ENCODE measurements at regions not wholly inside any gene's neighbourhood (a gene's known extent, or its start where the extent isn't known, plus 50 kb on each side); places are given as distances from the start of the nearest gene placed in this dataset.

DNA sequence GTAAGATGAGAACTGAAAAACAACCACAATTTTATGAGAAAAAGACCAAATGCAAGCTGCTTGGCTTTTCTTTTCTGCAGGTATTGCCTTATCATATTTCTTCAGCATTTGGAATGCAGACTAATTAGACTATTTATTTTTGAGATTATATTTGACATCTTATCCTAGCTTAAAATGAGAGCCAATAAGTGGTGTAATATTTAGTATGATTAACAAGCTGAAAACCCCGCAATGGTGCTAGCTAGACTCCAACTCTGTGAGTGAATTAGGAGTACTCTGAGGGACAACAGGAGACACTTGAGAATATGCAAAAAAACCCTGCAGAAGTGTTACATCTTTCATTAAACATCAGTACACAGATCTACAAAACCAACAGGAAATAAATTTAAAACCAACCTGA is 180.3 kb upstream of the MEOX2 start:
- Histone ChIP-seq H3K27ac (ENCODE audit: low read length) (no peak overlapping the region), H3K9me3 (ENCODE audit: low read length) (peaks cover 7% of the 10 kb centered on the region; the same call in 1 of the 2 replicates), H3K36me3 (ENCODE audit: insufficient read depth, low read length) (no peaks in the 10 kb centered on the region), H3K9ac (ENCODE audit: low read length) (no peak overlapping the region), H2AFZ (ENCODE audit: low read length) (no peak overlapping the region), H3K4me2 (ENCODE audit: low read depth, low read length, poor library complexity, severe bottlenecking) (no peak overlapping the region), H3K27me3 (ENCODE audit: low read length) (no peaks in the 10 kb centered on the region), H3K79me2 (ENCODE audit: low read length) (no peaks in the 10 kb centered on the region), H4K20me1 (ENCODE audit: insufficient read depth, low read depth, low read length) (no peaks in the 10 kb centered on the region), H3K4me3 (ENCODE audit: low read length) (no peak overlapping the region), H3K9me2 (replicated peaks; ENCODE audit: insufficient read depth, low read length) (no peaks in the 10 kb centered on the region), H3K4me1 (ENCODE audit: low read length) (no peaks in the 10 kb centered on the region)
- no peak for DNase-seq

DNA sequence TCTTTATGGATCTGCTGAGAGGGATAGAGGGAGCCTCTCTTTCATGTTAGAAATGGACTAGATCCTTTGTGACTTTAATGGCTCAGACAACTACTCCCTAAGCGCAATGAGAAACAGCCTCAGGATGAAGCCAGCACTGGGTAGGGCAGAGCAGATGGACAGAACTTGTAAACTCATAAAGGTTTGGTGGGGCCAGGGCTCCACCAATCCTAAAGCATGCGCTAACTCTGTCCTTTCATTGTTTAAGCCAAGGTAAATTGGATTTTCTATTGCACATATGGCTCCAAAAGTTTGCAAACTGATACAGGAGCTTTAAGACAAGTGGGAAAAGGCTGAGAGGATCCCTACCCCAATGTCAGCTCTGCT is 178.1 kb upstream of the MEOX2 start:
- H3K4me3 ChIP-seq (ENCODE audit: low read length), result no peak overlapping the region
- no peak for DNase-seq
- no peak overlapping the region for H2AFZ ChIP-seq (ENCODE audit: low read length)
- no peaks in the 10 kb centered on the region for H4K20me1 ChIP-seq (ENCODE audit: insufficient read depth, low read depth, low read length)
- no peak overlapping the region for H3K9ac ChIP-seq (ENCODE audit: low read length)
- H3K36me3 ChIP-seq (ENCODE audit: insufficient read depth, low read length), result no peaks in the 10 kb centered on the region
- no peaks in the 10 kb centered on the region for H3K27me3 ChIP-seq (ENCODE audit: low read length)
- H3K27ac ChIP-seq (ENCODE audit: low read length), result no peak overlapping the region
- H3K79me2 ChIP-seq (ENCODE audit: low read length), result no peaks in the 10 kb centered on the region
- no peak overlapping the region for H3K4me2 ChIP-seq (ENCODE audit: low read depth, low read length, poor library complexity, severe bottlenecking)
- no peaks in the 10 kb centered on the region for H3K4me1 ChIP-seq (ENCODE audit: low read length)
- H3K9me3 ChIP-seq (ENCODE audit: low read length), result peaks cover 12% of the 10 kb centered on the region; the same call in 1 of the 2 replicates
- no peaks in the 10 kb centered on the region for H3K9me2 ChIP-seq (replicated peaks; ENCODE audit: insufficient read depth, low read length)

DNA sequence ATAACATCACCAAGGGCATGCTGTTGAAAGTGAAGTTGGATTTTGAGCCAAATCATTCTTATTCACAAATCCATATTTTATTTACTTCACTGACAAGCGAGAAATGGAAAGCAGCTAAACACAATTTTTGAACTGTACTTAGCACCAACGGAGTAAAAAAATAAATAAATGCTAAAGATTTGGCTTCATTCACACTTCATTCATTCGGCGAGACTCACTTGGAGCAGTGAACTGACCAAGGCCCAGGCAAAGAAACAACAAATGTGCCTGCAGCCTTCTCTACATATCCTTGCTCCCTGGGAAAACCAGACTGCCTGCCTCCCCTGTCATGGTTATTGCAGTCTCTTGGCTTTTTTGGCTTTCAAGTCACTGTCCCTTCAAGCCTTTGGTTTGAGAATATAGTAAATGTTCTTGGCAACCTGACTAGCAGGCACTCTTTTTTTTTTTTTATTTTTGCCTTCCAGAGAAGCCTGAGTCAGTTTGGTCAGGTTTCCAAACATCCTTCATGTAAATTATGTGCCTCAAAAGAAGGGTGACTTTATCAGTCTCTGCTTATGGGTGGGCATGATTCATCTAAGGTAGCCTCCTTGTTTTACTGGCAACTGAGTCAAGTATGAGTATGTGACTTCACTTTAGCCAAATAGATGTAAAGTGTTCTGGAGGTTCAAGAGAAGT is 177.6 kb upstream of the MEOX2 start:
- no peaks in the 10 kb centered on the region for H4K20me1 ChIP-seq (ENCODE audit: insufficient read depth, low read depth, low read length)
- no peaks in the 10 kb centered on the region for H3K27me3 ChIP-seq (ENCODE audit: low read length)
- no peak overlapping the region for H3K4me2 ChIP-seq (ENCODE audit: low read depth, low read length, poor library complexity, severe bottlenecking)
- H3K79me2 ChIP-seq (ENCODE audit: low read length), result no peaks in the 10 kb centered on the region
- no peak overlapping the region for H3K9ac ChIP-seq (ENCODE audit: low read length)
- H3K36me3 ChIP-seq (ENCODE audit: insufficient read depth, low read length), result no peaks in the 10 kb centered on the region
- H3K9me3 ChIP-seq (ENCODE audit: low read length), result peaks cover 12% of the 10 kb centered on the region; the same call in 1 of the 2 replicates
- H3K27ac ChIP-seq (ENCODE audit: low read length), result no peak overlapping the region
- DNase-seq, result no peak
- no peak overlapping the region for H3K4me3 ChIP-seq (ENCODE audit: low read length)
- H3K4me1 ChIP-seq (ENCODE audit: low read length), result no peaks in the 10 kb centered on the region
- no peaks in the 10 kb centered on the region for H3K9me2 ChIP-seq (replicated peaks; ENCODE audit: insufficient read depth, low read length)
- H2AFZ ChIP-seq (ENCODE audit: low read length), result no peak overlapping the region

DNA sequence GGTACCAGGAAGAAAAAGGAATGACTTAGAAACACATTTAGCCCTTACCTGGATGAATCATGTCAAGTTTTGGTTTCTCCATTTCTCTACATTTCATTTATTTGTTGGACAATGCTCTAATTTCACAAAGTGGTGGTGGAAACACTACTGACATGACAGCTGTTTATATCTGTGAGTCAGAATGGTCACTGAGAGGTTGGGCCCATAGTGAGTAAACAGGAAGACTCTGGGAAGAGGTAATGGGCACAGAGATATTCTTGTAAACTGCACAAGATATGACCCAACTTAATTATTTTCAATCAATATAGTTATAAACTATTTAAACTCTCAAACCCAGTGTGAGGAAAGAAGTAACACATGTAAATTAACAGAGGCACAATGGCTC is 176.3 kb upstream of the MEOX2 start:
- Histone ChIP-seq H3K9me2 (replicated peaks; ENCODE audit: insufficient read depth, low read length) (no peaks in the 10 kb centered on the region), H3K4me3 (ENCODE audit: low read length) (no peak overlapping the region), H3K79me2 (ENCODE audit: low read length) (no peaks in the 10 kb centered on the region), H3K27ac (ENCODE audit: low read length) (no peak overlapping the region), H4K20me1 (ENCODE audit: insufficient read depth, low read depth, low read length) (no peaks in the 10 kb centered on the region), H3K9me3 (ENCODE audit: low read length) (peaks cover 8% of the 10 kb centered on the region; the same call in 1 of the 2 replicates), H2AFZ (ENCODE audit: low read length) (no peak overlapping the region), H3K27me3 (ENCODE audit: low read length) (no peaks in the 10 kb centered on the region), H3K4me2 (ENCODE audit: low read depth, low read length, poor library complexity, severe bottlenecking) (no peak overlapping the region), H3K4me1 (ENCODE audit: low read length) (no peaks in the 10 kb centered on the region), H3K9ac (ENCODE audit: low read length) (no peak overlapping the region), H3K36me3 (ENCODE audit: insufficient read depth, low read length) (no peaks in the 10 kb centered on the region)
- DNase-seq, result no peak

DNA sequence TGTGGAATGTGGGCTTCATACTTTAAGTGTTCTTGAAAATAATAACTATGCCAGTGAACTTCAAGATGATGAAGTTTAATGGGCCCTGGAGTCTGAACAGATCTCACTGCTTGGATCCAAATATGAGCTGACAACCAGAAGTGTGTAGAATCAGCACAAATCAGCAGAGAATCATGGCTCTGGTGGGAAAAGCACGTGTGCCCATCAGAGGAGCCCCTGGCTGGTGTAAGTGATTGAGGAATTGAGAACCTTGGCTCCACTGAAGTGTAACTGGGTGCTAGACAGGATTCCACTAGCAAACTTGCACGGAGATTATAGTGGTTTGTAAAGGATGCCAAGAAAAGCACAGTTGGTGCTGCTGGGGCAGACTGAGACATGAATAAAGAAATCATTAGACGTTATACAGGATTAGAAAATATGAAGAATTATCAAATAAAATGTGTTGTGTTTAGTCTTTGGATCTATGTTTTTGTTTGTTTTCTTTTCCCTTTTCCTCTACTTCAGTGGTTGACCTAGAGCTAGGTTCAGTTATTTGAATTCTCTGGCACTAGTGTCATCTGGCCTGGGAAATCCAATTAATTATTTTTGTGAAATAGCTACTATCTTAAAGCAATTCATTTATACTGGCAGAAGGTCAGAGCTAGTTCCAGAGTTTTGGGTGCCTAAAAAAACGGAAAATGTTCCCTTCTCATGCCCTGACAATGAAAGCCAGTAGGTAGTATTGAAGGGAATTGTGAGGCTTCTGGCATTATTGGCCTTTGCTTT is 175.7 kb upstream of the MEOX2 start:
- Histone ChIP-seq H3K4me2 (ENCODE audit: low read depth, low read length, poor library complexity, severe bottlenecking) (no peak overlapping the region), H2AFZ (ENCODE audit: low read length) (no peak overlapping the region), H3K27ac (ENCODE audit: low read length) (no peak overlapping the region), H3K4me3 (ENCODE audit: low read length) (no peak overlapping the region), H4K20me1 (ENCODE audit: insufficient read depth, low read depth, low read length) (no peaks in the 10 kb centered on the region), H3K36me3 (ENCODE audit: insufficient read depth, low read length) (no peaks in the 10 kb centered on the region), H3K9ac (ENCODE audit: low read length) (no peak overlapping the region), H3K4me1 (ENCODE audit: low read length) (no peaks in the 10 kb centered on the region), H3K79me2 (ENCODE audit: low read length) (no peaks in the 10 kb centered on the region), H3K9me3 (ENCODE audit: low read length) (peaks cover 12% of the 10 kb centered on the region; the same call in 1 of the 2 replicates), H3K27me3 (ENCODE audit: low read length) (no peaks in the 10 kb centered on the region), H3K9me2 (replicated peaks; ENCODE audit: insufficient read depth, low read length) (no peaks in the 10 kb centered on the region)
- no peak for DNase-seq

DNA sequence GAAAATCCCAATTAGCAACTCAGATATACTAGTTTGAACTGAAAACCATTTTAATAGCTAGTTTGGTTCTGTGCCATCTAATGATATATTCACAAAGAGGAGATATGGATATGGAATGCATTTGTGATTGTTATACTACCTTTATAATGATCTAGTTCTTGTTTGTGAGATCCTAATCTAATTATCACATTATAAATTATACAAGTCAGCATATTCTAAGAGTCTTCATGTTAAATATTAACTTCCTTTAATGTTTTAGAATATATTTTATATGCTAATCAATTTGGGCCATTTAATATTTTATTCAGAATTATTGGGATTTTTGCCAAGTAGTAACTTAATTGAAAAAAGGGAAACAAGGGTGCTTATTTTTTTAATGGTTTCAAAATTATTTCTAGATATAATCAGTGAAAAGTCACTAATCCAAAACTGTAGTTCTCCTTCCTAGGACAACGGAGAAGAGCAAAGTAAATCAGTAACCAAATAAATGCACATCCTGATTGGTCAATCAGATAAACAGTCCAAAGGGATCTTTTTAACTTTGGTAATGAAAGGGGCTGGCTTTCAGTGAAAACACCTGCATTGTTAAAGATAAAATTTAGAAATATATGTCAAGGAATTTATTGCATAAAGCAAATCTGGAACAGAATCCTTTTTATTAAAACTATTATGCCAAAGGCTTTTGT is 173.9 kb upstream of the MEOX2 start:
- Histone ChIP-seq H3K4me2 (ENCODE audit: low read depth, low read length, poor library complexity, severe bottlenecking) (no peak overlapping the region), H3K27ac (ENCODE audit: low read length) (no peak overlapping the region), H2AFZ (ENCODE audit: low read length) (no peak overlapping the region), H3K27me3 (ENCODE audit: low read length) (no peaks in the 10 kb centered on the region), H3K36me3 (ENCODE audit: insufficient read depth, low read length) (no peaks in the 10 kb centered on the region), H3K9me2 (replicated peaks; ENCODE audit: insufficient read depth, low read length) (no peaks in the 10 kb centered on the region), H3K79me2 (ENCODE audit: low read length) (no peaks in the 10 kb centered on the region), H3K9ac (ENCODE audit: low read length) (no peak overlapping the region), H4K20me1 (ENCODE audit: insufficient read depth, low read depth, low read length) (no peaks in the 10 kb centered on the region), H3K9me3 (ENCODE audit: low read length) (peaks cover 12% of the 10 kb centered on the region; the same call in 1 of the 2 replicates), H3K4me1 (ENCODE audit: low read length) (no peaks in the 10 kb centered on the region), H3K4me3 (ENCODE audit: low read length) (no peak overlapping the region)
- DNase-seq, result no peak

DNA sequence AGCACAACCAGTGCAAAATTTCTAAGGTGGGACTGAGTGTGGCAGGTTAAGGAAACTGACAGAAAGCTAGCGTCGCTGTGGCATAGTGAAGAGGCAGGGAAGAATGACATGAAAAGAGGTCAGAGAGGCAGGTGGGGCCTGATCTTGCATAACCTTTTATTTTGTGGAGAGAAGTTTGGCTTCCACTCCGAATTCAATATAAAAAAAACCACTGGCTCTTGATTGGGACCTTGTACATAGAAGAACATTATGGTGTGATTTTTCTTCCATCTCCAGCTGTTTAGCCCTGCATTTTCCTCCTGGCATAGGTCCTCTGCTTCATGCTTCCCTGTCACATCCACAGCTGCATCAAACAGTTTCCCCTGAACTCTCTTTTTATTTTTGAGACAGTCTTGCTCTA is 170.5 kb upstream of the MEOX2 start:
- Histone ChIP-seq H3K9ac (ENCODE audit: low read length) (no peak overlapping the region), H3K79me2 (ENCODE audit: low read length) (no peaks in the 10 kb centered on the region), H3K27ac (ENCODE audit: low read length) (no peak overlapping the region), H3K9me3 (ENCODE audit: low read length) (peaks cover 9% of the 10 kb centered on the region; the same call in 1 of the 2 replicates), H2AFZ (ENCODE audit: low read length) (no peak overlapping the region), H3K9me2 (replicated peaks; ENCODE audit: insufficient read depth, low read length) (no peaks in the 10 kb centered on the region), H4K20me1 (ENCODE audit: insufficient read depth, low read depth, low read length) (no peaks in the 10 kb centered on the region), H3K4me1 (ENCODE audit: low read length) (no peaks in the 10 kb centered on the region), H3K4me2 (ENCODE audit: low read depth, low read length, poor library complexity, severe bottlenecking) (no peak overlapping the region), H3K36me3 (ENCODE audit: insufficient read depth, low read length) (no peaks in the 10 kb centered on the region), H3K27me3 (ENCODE audit: low read length) (no peaks in the 10 kb centered on the region), H3K4me3 (ENCODE audit: low read length) (no peak overlapping the region)
- DNase-seq, result no peak

DNA sequence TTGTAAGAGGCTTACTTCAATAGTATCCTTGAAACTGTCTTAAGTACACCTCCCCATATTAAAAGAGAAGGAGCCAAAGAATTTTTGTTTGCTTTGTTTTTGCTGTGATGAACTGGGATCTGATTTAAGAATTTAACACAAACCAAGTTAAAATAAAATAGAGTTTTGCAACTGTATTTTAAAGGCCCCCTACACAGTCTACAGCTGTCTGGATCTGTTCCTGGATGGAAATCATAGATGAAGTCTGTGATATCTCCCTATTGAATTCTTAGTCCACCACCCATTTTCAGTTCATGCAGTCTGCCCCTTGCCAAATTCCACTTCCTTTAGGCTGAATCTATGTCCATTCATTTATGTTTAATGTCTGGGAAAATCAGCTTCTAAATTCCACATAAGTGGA is 169.8 kb upstream of the MEOX2 start:
- Histone ChIP-seq H3K4me3 (ENCODE audit: low read length) (no peak overlapping the region), H2AFZ (ENCODE audit: low read length) (no peak overlapping the region), H3K9me3 (ENCODE audit: low read length) (peaks cover 9% of the 10 kb centered on the region; the same call in 1 of the 2 replicates), H3K79me2 (ENCODE audit: low read length) (no peaks in the 10 kb centered on the region), H3K4me2 (ENCODE audit: low read depth, low read length, poor library complexity, severe bottlenecking) (no peak overlapping the region), H3K4me1 (ENCODE audit: low read length) (no peaks in the 10 kb centered on the region), H3K9me2 (replicated peaks; ENCODE audit: insufficient read depth, low read length) (no peaks in the 10 kb centered on the region), H3K9ac (ENCODE audit: low read length) (no peak overlapping the region), H3K27me3 (ENCODE audit: low read length) (no peaks in the 10 kb centered on the region), H4K20me1 (ENCODE audit: insufficient read depth, low read depth, low read length) (no peaks in the 10 kb centered on the region), H3K27ac (ENCODE audit: low read length) (no peak overlapping the region), H3K36me3 (ENCODE audit: insufficient read depth, low read length) (no peaks in the 10 kb centered on the region)
- no peak for DNase-seq

Data from Karpas-422 (cell line).